Suppressor macrophage treated with lipopolysaccharide for 1 hour (primary cell): ENCODE measurements at regions not wholly inside any gene's neighbourhood (a gene's known extent, or its start where the extent isn't known, plus 50 kb on each side); places are given as distances from the start of the nearest gene placed in this dataset.

Source experiments
- DNase-seq, 3 donors: peaks; one replicate each; pipeline ENCODE4 v3.0.0-alpha.2; 2020 to 2022

- DNase-seq, result no peak
These were observed 435.9 kb downstream of the TNS3 start for GRCh38 chr7:47145982-47146381.

- DNase-seq, result peak in 1 of 3 donors; percentile 3
These were observed 436.7 kb downstream of the TNS3 start for GRCh38 chr7:47145186-47145725.

DNA sequence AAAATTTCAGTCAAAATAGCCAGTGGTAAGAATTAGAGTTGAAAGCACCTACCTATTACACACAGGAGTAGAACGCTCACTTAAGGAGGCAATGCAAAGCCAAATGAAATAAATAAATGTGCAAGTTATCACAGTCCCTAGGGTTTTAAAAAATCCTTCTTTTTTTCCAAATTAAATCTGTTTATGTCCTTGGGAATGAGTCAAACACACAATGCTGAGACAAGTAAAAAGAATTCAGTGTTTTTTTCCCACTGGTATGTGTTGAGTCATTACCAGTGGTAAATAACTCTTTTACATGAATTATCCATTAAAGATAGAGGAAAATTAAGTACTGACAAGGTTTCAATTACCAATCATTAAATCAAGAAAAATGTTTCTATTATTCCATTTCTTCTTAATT, 438.6 kb downstream of the TNS3 start:
- DNase-seq, result no peak

- no peak for DNase-seq
These were observed 439.1 kb downstream of the TNS3 start for GRCh38 chr7:47142867-47143175.

DNA sequence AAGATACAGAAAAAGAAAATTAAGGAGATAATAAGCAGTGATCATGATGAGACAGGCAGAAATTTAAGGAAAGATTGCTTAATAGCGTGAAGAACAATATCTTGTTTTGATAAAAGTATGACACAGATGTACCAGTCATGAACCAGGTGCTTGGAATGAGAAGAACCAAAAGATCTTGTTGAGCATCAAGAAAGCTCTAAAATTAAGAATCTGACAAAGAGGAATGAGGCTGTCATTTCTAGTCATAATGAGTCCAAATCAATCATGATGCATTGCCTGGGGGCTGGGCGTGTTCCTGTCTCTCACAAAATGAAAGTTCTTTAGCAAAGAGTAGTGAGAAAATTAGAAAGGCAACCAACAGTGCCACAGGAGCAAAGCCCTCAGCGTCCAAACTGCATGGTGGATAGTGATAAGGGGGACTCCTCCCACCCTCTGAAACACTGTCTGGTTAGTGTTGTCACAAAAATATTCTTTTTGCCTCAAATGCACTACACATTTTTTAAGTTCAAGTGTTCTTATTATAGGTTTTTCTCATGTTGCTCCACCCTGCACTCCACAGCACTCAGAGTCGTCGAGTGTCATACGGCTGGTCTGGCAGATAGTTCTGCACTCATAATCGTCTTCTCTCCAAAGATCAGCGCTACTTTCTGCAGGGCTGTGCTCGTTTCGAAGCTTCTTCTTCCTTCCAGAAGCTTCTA, 439.6 kb downstream of the TNS3 start:
- no peak for DNase-seq

DNA sequence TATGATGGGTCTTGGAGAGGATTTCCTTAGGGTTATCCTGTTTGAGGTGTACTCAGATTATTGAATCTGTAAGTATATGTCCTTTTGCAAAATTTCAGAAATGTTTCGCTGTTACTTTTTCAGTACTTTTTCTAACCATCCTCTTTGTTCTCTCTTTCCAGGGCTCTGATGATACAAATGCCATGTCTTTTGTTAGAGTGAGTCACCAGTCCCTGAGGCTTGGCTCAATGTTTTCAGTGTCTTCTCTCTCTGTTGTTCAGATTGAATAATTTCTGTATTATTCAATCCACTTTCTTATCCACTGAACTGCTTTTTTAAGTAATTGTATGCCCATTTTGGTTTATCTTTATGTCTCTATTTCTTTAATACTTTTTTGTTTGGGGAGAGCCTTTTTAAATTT, 449.4 kb downstream of the TNS3 start:
- no peak for DNase-seq

- DNase-seq, result no peak
These were observed 453.2 kb downstream of the TNS3 start for GRCh38 chr7:47128700-47129099.

DNA sequence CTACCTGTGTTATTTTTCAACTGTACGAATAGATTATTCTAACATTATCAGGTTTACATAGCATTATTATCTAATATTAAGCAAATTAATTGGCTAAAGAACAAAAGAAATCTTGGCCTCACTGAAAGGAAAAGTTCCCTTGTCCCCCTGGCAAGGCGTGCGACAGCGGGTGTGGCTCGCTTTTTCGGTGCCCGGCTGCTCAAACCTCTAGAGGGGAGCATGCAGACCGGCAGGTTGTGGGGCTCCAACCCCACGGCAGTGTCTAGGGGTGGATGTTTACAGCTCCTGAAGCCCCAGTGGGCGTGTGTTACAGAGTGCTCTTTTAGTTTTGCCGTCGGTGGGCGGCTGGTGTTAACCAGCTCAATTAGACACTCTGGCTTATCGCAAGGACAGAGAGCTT, 456.4 kb downstream of the TNS3 start:
- DNase-seq, result no peak

GRCh38 chr7:47119261-47119865, 462.5 kb downstream of the TNS3 start:
- DNase-seq, result peak in 1 of 3 donors; percentile 7

GRCh38 chr7:47104206-47104549, 477.7 kb downstream of the TNS3 start:
- no peak for DNase-seq

GRCh38 chr7:47103498-47104205, 478.3 kb downstream of the TNS3 start:
- no peak for DNase-seq

- peak; percentile 59 to 69 (median 60) for DNase-seq
These were observed 479.5 kb downstream of the TNS3 start for GRCh38 chr7:47102331-47102841.

- DNase-seq, result peak; percentile 52 to 67 (median 65)
These were observed 481.0 kb downstream of the TNS3 start for GRCh38 chr7:47100817-47101435.

GRCh38 chr7:47100148-47100816, 481.6 kb downstream of the TNS3 start:
- no peak for DNase-seq

DNA sequence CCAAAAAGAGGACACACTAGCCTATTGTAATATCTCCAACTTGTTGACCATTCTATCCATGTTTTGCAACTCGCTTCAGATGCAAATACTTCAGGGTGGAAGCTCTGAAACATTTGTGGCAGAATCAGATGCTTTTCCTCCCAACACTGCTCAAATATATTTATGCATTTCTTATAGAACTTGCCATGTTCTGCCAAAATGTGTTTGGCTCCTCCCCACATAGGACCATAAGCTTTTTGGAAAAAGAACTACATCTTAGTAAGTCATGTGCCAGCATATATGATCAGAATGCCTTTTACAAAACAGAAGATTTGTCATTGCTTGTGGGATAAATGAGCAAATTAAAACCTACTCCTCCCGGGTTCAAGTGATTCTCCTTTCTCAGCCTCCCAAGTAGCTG, 484.5 kb downstream of the TNS3 start:
- no peak for DNase-seq

DNA sequence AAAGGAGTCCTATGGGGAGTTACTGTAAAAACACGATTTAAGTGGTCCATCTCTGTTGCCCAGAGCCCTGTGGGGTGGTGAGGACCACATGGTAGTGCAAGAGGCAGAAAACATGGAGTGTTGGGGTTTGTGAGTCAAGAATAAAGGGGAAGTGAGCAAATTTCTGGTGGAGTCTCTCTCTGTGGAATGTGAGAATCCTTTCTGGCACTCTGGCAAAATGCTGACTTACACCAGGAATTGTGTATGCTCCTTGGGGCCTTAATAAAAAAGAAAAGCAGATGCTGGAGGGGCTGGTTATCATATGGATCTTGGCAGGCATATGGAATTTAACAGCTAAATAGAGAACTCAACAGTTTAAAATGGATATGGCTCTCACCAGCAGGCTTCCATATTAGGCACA, 486.0 kb downstream of the TNS3 start:
- no peak for DNase-seq

DNA sequence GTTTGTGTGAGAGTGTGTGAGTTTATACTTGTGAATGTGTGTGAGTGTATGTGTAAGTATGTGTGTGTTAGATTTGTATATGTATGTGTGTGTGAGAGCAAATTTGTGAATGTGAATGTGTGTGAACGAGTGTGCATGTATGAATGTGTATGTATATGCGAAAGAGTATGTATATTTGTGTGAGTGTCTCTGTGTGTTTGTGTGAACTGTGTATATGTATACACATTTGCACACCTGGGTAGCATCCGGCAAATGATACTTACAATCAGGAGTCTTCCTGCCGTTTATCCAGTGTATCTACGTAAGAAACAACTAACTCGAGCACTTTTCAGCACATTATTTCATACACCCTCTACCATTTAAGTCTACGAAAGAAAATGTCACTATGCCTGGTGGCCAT, 487.4 kb downstream of the TNS3 start:
- DNase-seq, result no peak

GRCh38 chr7:47093320-47094234, 488.3 kb downstream of the TNS3 start:
- DNase-seq, result no peak

- no peak for DNase-seq
These were observed 489.6 kb downstream of the TNS3 start for GRCh38 chr7:47092336-47092735.

DNA sequence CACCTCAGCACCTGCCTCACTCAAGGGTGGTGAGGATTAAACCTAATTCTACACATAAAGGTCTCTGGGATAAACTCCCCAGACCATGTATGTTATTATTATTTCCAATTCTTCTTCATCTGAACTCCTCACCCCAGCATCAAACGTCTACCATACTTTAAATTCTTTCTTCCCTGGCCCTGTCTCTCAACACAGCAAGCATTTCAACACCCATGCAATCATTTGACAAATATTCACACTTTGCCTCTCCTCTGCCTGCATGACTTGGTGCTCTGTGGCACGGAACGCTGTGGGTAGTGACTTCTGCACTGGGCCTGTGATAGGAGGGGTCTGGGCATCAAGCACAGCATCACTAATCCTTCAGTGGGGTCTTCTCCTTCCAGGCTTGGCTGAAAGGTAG, 490.8 kb downstream of the TNS3 start:
- no peak for DNase-seq

DNA sequence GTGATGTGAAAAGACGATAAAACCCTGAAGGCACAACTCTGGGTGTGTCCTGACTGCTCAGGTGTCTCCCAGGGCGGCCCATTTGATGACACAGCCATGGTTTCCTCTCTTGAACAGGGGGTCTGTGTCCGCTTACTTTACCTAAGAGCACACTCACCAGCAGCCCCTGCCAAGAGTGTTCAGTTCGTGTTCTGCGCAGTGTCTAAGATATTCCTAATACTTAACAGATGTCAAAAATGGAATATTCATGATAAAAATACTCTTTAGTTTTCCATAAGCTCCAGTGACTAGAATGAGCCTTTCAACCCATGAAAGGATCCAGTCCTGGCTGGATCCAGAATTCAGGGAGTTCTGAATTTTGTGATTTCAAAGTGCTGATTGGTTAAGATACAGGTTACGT, 492.4 kb downstream of the TNS3 start:
- DNase-seq, result no peak

- DNase-seq, result no peak
These were observed 492.9 kb downstream of the TNS3 start for GRCh38 chr7:47089068-47089417.
